Endodermal cell (in vitro differentiated cells): ENCODE measurements at regions not wholly inside any gene's neighbourhood (a gene's known extent, or its start where the extent isn't known, plus 50 kb on each side); places are given as distances from the start of the nearest gene placed in this dataset.

Source experiments
- DNase-seq: peaks from one replicate; pipeline ENCODE4 v3.0.0-alpha.2; 2017
- H3K27ac ChIP-seq: 2 replicates; pipeline ENCODE4 v1.5.1; 2013; ENCODE audit warnings: mild to moderate bottlenecking, low read depth, low read length, moderate library complexity
- H3K27me3 ChIP-seq: 2 replicates; pipeline ENCODE4 v1.6.1; 2013; ENCODE audit warnings: mild to moderate bottlenecking, low read length, moderate library complexity; ENCODE audit not compliant: insufficient read depth, control insufficient read depth, poor library complexity, severe bottlenecking
- H3K36me3 ChIP-seq: 2 replicates; pipeline ENCODE4 v1.7.0; 2013; ENCODE audit warnings: mild to moderate bottlenecking, low read length, moderate library complexity; ENCODE audit not compliant: control insufficient read depth, insufficient read depth
- H3K4me1 ChIP-seq: one replicate; pipeline ENCODE4 v1.7.0; 2013; ENCODE audit warnings: low read length; ENCODE audit not compliant: control insufficient read depth, insufficient read depth
- H3K4me3 ChIP-seq: 2 replicates; pipeline ENCODE4 v1.5.1; 2013; ENCODE audit warnings: mild to moderate bottlenecking, low read length, moderate library complexity
- H3K9ac ChIP-seq: 2 replicates; pipeline ENCODE4 v1.6.1; 2013; ENCODE audit warnings: mild to moderate bottlenecking, low read length, moderate library complexity; ENCODE audit not compliant: poor library complexity, severe bottlenecking; ENCODE audit errors: extremely low read depth
- H3K9me3 ChIP-seq: 2 replicates; pipeline ENCODE4 v1.6.1; 2013; ENCODE audit warnings: mild to moderate bottlenecking, low read length, moderate library complexity; ENCODE audit not compliant: control insufficient read depth
- H3K27ac Mint-ChIP-seq: 2 replicates; pipeline ENCODE4 v1.8.0; 2020; ENCODE audit warnings: mixed read lengths
- H3K27me3 Mint-ChIP-seq: 2 replicates; pipeline ENCODE4 v1.8.0; 2021; ENCODE audit warnings: mild to moderate bottlenecking, mixed read lengths; ENCODE audit not compliant: insufficient read depth
- H3K36me3 Mint-ChIP-seq: 2 replicates; pipeline ENCODE4 v1.8.0; 2020; ENCODE audit warnings: low read depth, mixed read lengths
- H3K4me1 Mint-ChIP-seq: 2 replicates; pipeline ENCODE4 v1.8.0; 2020; ENCODE audit warnings: mixed read lengths
- H3K4me3 Mint-ChIP-seq: 2 replicates; pipeline ENCODE4 v1.8.0; 2020; ENCODE audit warnings: mild to moderate bottlenecking, moderate library complexity, mixed read lengths
- H3K9me3 Mint-ChIP-seq: 2 replicates; pipeline ENCODE4 v1.8.0; 2020; ENCODE audit warnings: mild to moderate bottlenecking, mixed read lengths
- WGBS, 2 experiments: methylation state at CpG; one replicate each; pipeline versions ENCODE4 v1.1.5 to v1.1.7; 2013; ENCODE audit warnings: missing lambda C conversion rate in 2 of 2, mixed read lengths in 1 of 2; ENCODE audit not compliant: insufficient coverage in 1 of 2, insufficient read length in 1 of 2; 5-methylcytosine and 5-hydroxymethylcytosine counted together
- TF ChIP-seq, protein P1 (sequence below): fragments of 200-600 bp; sonication (generic); conservative IDR thresholded peaks from 2 replicates; pipeline ENCODE4 v1.5.0; 2021; ENCODE audit warnings: antibody characterized with exemption, mild to moderate bottlenecking

GRCh38 chr6:91018586-91018985, 431.7 kb upstream of the MAP3K7 start:
- Histone ChIP-seq H3K4me3 (no peak overlapping the region), H3K27ac (no peak overlapping the region), H3K4me1 (peaks cover 3% of the 10 kb centered on the region), H3K9ac (no peak overlapping the region), H3K27me3 (no peaks in the 10 kb centered on the region), H3K9me3 (no peaks in the 10 kb centered on the region), H3K36me3 (no peaks in the 10 kb centered on the region)
- DNase-seq, result no peak
- Mint-ChIP-seq H3K36me3 (no peaks in the 10 kb centered on the region), H3K4me1 (peaks cover 15% of the 10 kb centered on the region), H3K9me3 (no peaks in the 10 kb centered on the region), H3K4me3 (no peak overlapping the region), H3K27ac (no peak overlapping the region), H3K27me3 (no peaks in the 10 kb centered on the region)
- 99 to 100% methylated on average over 1 to 3 of the region's 3 CpGs for WGBS, 2 experiments
- TF ChIP-seq, protein P1, sequence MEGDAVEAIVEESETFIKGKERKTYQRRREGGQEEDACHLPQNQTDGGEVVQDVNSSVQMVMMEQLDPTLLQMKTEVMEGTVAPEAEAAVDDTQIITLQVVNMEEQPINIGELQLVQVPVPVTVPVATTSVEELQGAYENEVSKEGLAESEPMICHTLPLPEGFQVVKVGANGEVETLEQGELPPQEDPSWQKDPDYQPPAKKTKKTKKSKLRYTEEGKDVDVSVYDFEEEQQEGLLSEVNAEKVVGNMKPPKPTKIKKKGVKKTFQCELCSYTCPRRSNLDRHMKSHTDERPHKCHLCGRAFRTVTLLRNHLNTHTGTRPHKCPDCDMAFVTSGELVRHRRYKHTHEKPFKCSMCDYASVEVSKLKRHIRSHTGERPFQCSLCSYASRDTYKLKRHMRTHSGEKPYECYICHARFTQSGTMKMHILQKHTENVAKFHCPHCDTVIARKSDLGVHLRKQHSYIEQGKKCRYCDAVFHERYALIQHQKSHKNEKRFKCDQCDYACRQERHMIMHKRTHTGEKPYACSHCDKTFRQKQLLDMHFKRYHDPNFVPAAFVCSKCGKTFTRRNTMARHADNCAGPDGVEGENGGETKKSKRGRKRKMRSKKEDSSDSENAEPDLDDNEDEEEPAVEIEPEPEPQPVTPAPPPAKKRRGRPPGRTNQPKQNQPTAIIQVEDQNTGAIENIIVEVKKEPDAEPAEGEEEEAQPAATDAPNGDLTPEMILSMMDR, result no peak

- TF ChIP-seq, protein P1, result no peak
- Histone ChIP-seq H3K9ac (no peak overlapping the region), H3K4me1 (peaks cover 3% of the 10 kb centered on the region), H3K9me3 (no peaks in the 10 kb centered on the region), H3K27ac (no peak overlapping the region), H3K4me3 (no peak overlapping the region), H3K27me3 (no peaks in the 10 kb centered on the region), H3K36me3 (no peaks in the 10 kb centered on the region)
- no peaks in the 10 kb centered on the region for H3K9me3 Mint-ChIP-seq
- H3K36me3 Mint-ChIP-seq, result no peaks in the 10 kb centered on the region
- H3K4me1 Mint-ChIP-seq, result peaks cover 15% of the 10 kb centered on the region
- DNase-seq, result no peak
- no peak overlapping the region for H3K4me3 Mint-ChIP-seq
- no peaks in the 10 kb centered on the region for H3K27me3 Mint-ChIP-seq
- H3K27ac Mint-ChIP-seq, result no peak overlapping the region
Measured at GRCh38 chr6:91013511-91013910, 426.6 kb upstream of the MAP3K7 start.

- Histone ChIP-seq H3K36me3 (no peaks in the 10 kb centered on the region), H3K9ac (no peak overlapping the region), H3K27ac (no peak overlapping the region), H3K4me3 (no peak overlapping the region), H3K4me1 (peaks cover 2% of the 10 kb centered on the region), H3K27me3 (no peaks in the 10 kb centered on the region), H3K9me3 (no peaks in the 10 kb centered on the region)
- Mint-ChIP-seq H3K36me3 (no peaks in the 10 kb centered on the region), H3K9me3 (no peaks in the 10 kb centered on the region), H3K27ac (no peak overlapping the region), H3K27me3 (no peaks in the 10 kb centered on the region), H3K4me1 (peaks cover 3% of the 10 kb centered on the region), H3K4me3 (no peak overlapping the region)
- WGBS, 2 experiments, result 93% methylated on average over 2 to 4 of the region's 4 CpGs
- no peak for DNase-seq
- TF ChIP-seq, protein P1, result no peak
Measured at GRCh38 chr6:90997076-90997475, 410.2 kb upstream of the MAP3K7 start.
